OCI-LY3 (cell line): ENCODE measurements at regions not wholly inside any gene's neighbourhood (a gene's known extent, or its start where the extent isn't known, plus 50 kb on each side); places are given as distances from the start of the nearest gene placed in this dataset.

Experiments
- EZH2phosphoT487 ChIP-seq: fragments of 200-600 bp; shearing (Covaris generic); IDR thresholded peaks from 2 replicates; pipeline ENCODE4 v1.6.1; 2018; ENCODE audit warnings: antibody characterized with exemption, mixed run types, low read depth
- TF ChIP-seq, protein P1 (sequence below): fragments of 200-600, 300-600 bp; sonication (generic); IDR thresholded peaks from 2 replicates; pipeline ENCODE4 v1.5.1; 2014; ENCODE audit warnings: antibody characterized with exemption, low read length, low read depth

DNA sequence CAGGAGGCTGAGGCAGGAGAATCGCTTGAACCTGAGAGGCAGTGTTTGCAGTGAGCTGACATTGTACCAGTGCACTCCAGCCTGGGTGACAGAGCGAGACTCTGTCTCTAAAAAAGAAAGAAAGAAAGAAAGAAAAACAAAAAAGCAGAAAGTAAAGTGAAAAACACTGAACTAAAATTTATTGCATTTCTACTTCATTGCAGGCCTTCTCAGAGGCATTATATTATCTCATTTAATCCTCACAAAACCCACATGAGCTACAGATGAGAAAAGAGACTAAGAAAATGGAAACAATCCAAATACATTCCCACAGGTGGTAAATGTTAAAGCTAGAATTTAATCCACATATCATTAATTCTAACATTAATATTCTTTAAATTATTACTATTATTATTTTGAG, 147.2 kb upstream of the FREM2 start:
- TF ChIP-seq, protein P1, sequence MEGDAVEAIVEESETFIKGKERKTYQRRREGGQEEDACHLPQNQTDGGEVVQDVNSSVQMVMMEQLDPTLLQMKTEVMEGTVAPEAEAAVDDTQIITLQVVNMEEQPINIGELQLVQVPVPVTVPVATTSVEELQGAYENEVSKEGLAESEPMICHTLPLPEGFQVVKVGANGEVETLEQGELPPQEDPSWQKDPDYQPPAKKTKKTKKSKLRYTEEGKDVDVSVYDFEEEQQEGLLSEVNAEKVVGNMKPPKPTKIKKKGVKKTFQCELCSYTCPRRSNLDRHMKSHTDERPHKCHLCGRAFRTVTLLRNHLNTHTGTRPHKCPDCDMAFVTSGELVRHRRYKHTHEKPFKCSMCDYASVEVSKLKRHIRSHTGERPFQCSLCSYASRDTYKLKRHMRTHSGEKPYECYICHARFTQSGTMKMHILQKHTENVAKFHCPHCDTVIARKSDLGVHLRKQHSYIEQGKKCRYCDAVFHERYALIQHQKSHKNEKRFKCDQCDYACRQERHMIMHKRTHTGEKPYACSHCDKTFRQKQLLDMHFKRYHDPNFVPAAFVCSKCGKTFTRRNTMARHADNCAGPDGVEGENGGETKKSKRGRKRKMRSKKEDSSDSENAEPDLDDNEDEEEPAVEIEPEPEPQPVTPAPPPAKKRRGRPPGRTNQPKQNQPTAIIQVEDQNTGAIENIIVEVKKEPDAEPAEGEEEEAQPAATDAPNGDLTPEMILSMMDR = no peak
- TF ChIP-seq EZH2phosphoT487 = no peak
